Trophoblast cell (in vitro differentiated cells and primary cell): ENCODE measurements at regions not wholly inside any gene's neighbourhood (a gene's known extent, or its start where the extent isn't known, plus 50 kb on each side); places are given as distances from the start of the nearest gene placed in this dataset.
A peak's percentile ranks its signal among the peaks of the same experiment; 100 is the strongest.

ENCODE experiments used
- DNase-seq, 2 donors: peaks; one replicate each; pipeline ENCODE4 v3.0.0-alpha.2; 2016
- H2AFZ ChIP-seq: 2 replicates; pipeline ENCODE4 v1.6.1; 2013; ENCODE audit warnings: low read length, moderate library complexity, mild to moderate bottlenecking; ENCODE audit not compliant: insufficient read depth, poor library complexity
- H2AK5ac ChIP-seq: 2 replicates; pipeline ENCODE4 v1.6.1; 2013; ENCODE audit warnings: mild to moderate bottlenecking, low read length
- H2BK120ac ChIP-seq: 2 replicates; pipeline ENCODE4 v1.6.1; 2013; ENCODE audit warnings: low read length, mild to moderate bottlenecking, moderate library complexity; ENCODE audit not compliant: insufficient read depth, poor library complexity
- H2BK12ac ChIP-seq: 2 replicates; pipeline ENCODE4 v1.6.1; 2013; ENCODE audit warnings: mild to moderate bottlenecking, low read length, moderate library complexity
- H2BK5ac ChIP-seq: 2 replicates; pipeline ENCODE4 v1.6.1; 2013; ENCODE audit warnings: low read length, low read depth, moderate library complexity, mild to moderate bottlenecking; ENCODE audit not compliant: poor library complexity
- H3K14ac ChIP-seq: 2 replicates; pipeline ENCODE4 v1.6.1; 2013; ENCODE audit warnings: mild to moderate bottlenecking, low read length
- H3K18ac ChIP-seq: 2 replicates; pipeline ENCODE4 v1.6.1; 2013; ENCODE audit warnings: mild to moderate bottlenecking, low read length
- H3K23ac ChIP-seq: 2 replicates; pipeline ENCODE4 v1.6.1; 2013; ENCODE audit warnings: low read length
- H3K27ac ChIP-seq: 2 replicates; pipeline ENCODE4 v1.5.1; 2013; ENCODE audit warnings: low read depth, mild to moderate bottlenecking, inconsistent platforms, low read length, moderate library complexity
- H3K27me3 ChIP-seq: 2 replicates; pipeline ENCODE4 v1.6.1; 2013; ENCODE audit warnings: inconsistent platforms, mild to moderate bottlenecking, low read length, moderate library complexity; ENCODE audit not compliant: insufficient read depth
- H3K36me3 ChIP-seq, 2 experiments: 1 replicate in 1 of 2; 2 replicates in 1 of 2; pipeline ENCODE4 v1.6.1; 2013; ENCODE audit warnings: low read length in 2 of 2, mild to moderate bottlenecking in 2 of 2, moderate library complexity in 1 of 2; ENCODE audit not compliant: insufficient read depth in 2 of 2, control insufficient read depth in 1 of 2
- H3K4ac ChIP-seq: 2 replicates; pipeline ENCODE4 v1.6.1; 2013; ENCODE audit warnings: low read depth, mild to moderate bottlenecking, low read length, moderate library complexity
- H3K4me1 ChIP-seq, 2 experiments: 1 replicate in 1 of 2; 2 replicates in 1 of 2; pipeline ENCODE4 v1.6.1; 2013; ENCODE audit warnings: low read length in 2 of 2, mild to moderate bottlenecking in 2 of 2, moderate library complexity in 1 of 2; ENCODE audit not compliant: insufficient read depth in 2 of 2, control insufficient read depth in 1 of 2
- H3K4me2 ChIP-seq: 2 replicates; pipeline ENCODE4 v1.6.1; 2013; ENCODE audit warnings: inconsistent platforms, mild to moderate bottlenecking, low read length, moderate library complexity
- H3K4me3 ChIP-seq: 2 replicates; pipeline ENCODE4 v1.5.1; 2013; ENCODE audit warnings: mild to moderate bottlenecking, low read depth, low read length, inconsistent platforms
- H3K79me1 ChIP-seq: one replicate; pipeline ENCODE4 v1.6.1; 2013; ENCODE audit warnings: low read length
- H3K79me2 ChIP-seq: 2 replicates; pipeline ENCODE4 v1.6.1; 2013; ENCODE audit warnings: low read length, mild to moderate bottlenecking; ENCODE audit not compliant: control insufficient read depth, insufficient read depth, poor library complexity
- H3K9ac ChIP-seq: 2 replicates; pipeline ENCODE4 v1.6.1; 2013; ENCODE audit warnings: mild to moderate bottlenecking, low read length
- H3K9me3 ChIP-seq: 2 replicates; pipeline ENCODE4 v1.6.1; 2013; ENCODE audit warnings: low read depth, mild to moderate bottlenecking, control low read depth, inconsistent platforms, low read length; ENCODE audit not compliant: insufficient read depth
- H4K12ac ChIP-seq: 2 replicates; pipeline ENCODE4 v1.6.1; 2013; ENCODE audit warnings: low read depth, mild to moderate bottlenecking, low read length, moderate library complexity
- H4K8ac ChIP-seq: 2 replicates; pipeline ENCODE4 v1.6.1; 2013; ENCODE audit warnings: low read depth, mild to moderate bottlenecking, low read length, moderate library complexity
- H4K91ac ChIP-seq: one replicate; pipeline ENCODE4 v1.6.1; 2013; ENCODE audit warnings: low read depth, mild to moderate bottlenecking, low read length, moderate library complexity
- WGBS: extraction: QIAGEN DNeasy Blood & Tissue Kit; methylation state at CpG from one replicate; pipeline ENCODE4 v1.1.7; 2013; ENCODE audit warnings: missing lambda C conversion rate; ENCODE audit not compliant: insufficient read length, insufficient coverage; ENCODE audit errors: extremely low coverage; 5-methylcytosine and 5-hydroxymethylcytosine counted together

- Histone ChIP-seq H4K8ac (no peak overlapping the region), H4K91ac (no peak overlapping the region), H3K18ac (no peak overlapping the region), H3K79me1 (no peaks in the 10 kb centered on the region), H3K36me3 (no peaks in the 10 kb centered on the region), H3K79me2 (no peaks in the 10 kb centered on the region), H3K23ac (no peak overlapping the region), H3K27ac (no peak overlapping the region), H3K4me1 (peaks cover 9 to 12% of the 10 kb centered on the region in 2 experiments), H2AFZ (no peak overlapping the region), H3K4me2 (no peak overlapping the region), H3K4ac (no peak overlapping the region), H3K9me3 (no peaks in the 10 kb centered on the region), H2AK5ac (no peak overlapping the region), H2BK120ac (no peak overlapping the region), H2BK5ac (no peak overlapping the region), H3K9ac (no peak overlapping the region), H4K12ac (no peak overlapping the region), H3K14ac (no peak overlapping the region), H2BK12ac (no peak overlapping the region), H3K4me3 (no peak overlapping the region), H3K27me3 (no peaks in the 10 kb centered on the region)
- WGBS: no CpG with 5 or more reads among the region's 14 CpGs
- peak in 1 of 2 donors; percentile 53 for DNase-seq
Observed at GRCh38 chr9:105975886-105976645, 281.7 kb downstream of the TMEM38B start.

GRCh38 chr9:105978336-105978735 lies 284.0 kb downstream of the TMEM38B start:
- H3K4me2 ChIP-seq: no peak overlapping the region
- no peak overlapping the region for H2BK120ac ChIP-seq
- no peak for DNase-seq
- peaks cover 9 to 12% of the 10 kb centered on the region in 2 experiments for H3K4me1 ChIP-seq
- no peak overlapping the region for H3K27ac ChIP-seq
- no peak overlapping the region for H3K4ac ChIP-seq
- H3K27me3 ChIP-seq: no peaks in the 10 kb centered on the region
- no peak overlapping the region for H3K4me3 ChIP-seq
- H3K9ac ChIP-seq: no peak overlapping the region
- H4K91ac ChIP-seq: no peak overlapping the region
- no peak overlapping the region for H4K12ac ChIP-seq
- H3K36me3 ChIP-seq: no peaks in the 10 kb centered on the region
- H2BK12ac ChIP-seq: no peak overlapping the region
- no peak overlapping the region for H3K18ac ChIP-seq
- no peak overlapping the region for H3K23ac ChIP-seq
- no peaks in the 10 kb centered on the region for H3K79me2 ChIP-seq
- H3K9me3 ChIP-seq: no peaks in the 10 kb centered on the region
- no peak overlapping the region for H3K14ac ChIP-seq
- no peak overlapping the region for H4K8ac ChIP-seq
- H2AK5ac ChIP-seq: no peak overlapping the region
- H3K79me1 ChIP-seq: no peaks in the 10 kb centered on the region
- no peak overlapping the region for H2BK5ac ChIP-seq
- no CpG with 5 or more reads among the region's 7 CpGs for WGBS
- H2AFZ ChIP-seq: no peak overlapping the region

DNA sequence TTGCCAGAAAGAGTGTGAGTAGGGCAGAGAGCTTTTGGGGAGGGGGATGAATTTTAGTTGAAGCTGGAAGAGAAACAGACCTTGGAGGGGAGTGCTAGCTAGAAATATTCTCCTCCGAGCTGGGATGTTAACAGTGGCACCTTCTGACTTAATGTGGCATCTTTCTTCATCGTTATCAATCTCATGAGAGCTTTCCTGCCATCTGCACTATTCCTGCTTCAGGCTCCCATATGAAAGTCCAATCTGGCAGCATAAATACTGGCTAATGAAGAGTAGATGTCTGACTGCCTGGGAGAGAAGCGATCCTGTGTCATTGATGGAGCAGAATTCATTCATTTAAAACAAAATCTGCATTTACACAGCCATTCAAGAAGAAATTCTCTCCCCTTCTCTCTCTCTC lies 284.5 kb downstream of the TMEM38B start:
- no peaks in the 10 kb centered on the region for H3K79me2 ChIP-seq
- H2AK5ac ChIP-seq: no peak overlapping the region
- no peak for DNase-seq
- H4K8ac ChIP-seq: no peak overlapping the region
- no peak overlapping the region for H2BK120ac ChIP-seq
- H3K4me2 ChIP-seq: no peak overlapping the region
- H2AFZ ChIP-seq: no peak overlapping the region
- no peaks in the 10 kb centered on the region for H3K79me1 ChIP-seq
- H4K91ac ChIP-seq: no peak overlapping the region
- no peak overlapping the region for H3K14ac ChIP-seq
- no peak overlapping the region for H4K12ac ChIP-seq
- no peak overlapping the region for H3K4ac ChIP-seq
- no peak overlapping the region for H3K4me3 ChIP-seq
- H3K27ac ChIP-seq: no peak overlapping the region
- H3K23ac ChIP-seq: no peak overlapping the region
- H3K27me3 ChIP-seq: no peaks in the 10 kb centered on the region
- H2BK12ac ChIP-seq: no peak overlapping the region
- no peaks in the 10 kb centered on the region for H3K36me3 ChIP-seq
- H3K9ac ChIP-seq: no peak overlapping the region
- no peak overlapping the region for H2BK5ac ChIP-seq
- no peak overlapping the region for H3K18ac ChIP-seq
- no CpG with 5 or more reads among the region's 3 CpGs for WGBS
- peaks cover 9 to 12% of the 10 kb centered on the region in 2 experiments for H3K4me1 ChIP-seq
- H3K9me3 ChIP-seq: no peaks in the 10 kb centered on the region

- H3K23ac ChIP-seq: no peak overlapping the region
- no peak overlapping the region for H4K12ac ChIP-seq
- no peaks in the 10 kb centered on the region for H3K79me2 ChIP-seq
- no CpG with 5 or more reads among the region's 2 CpGs for WGBS
- no peak overlapping the region for H3K4me3 ChIP-seq
- no peak overlapping the region for H3K4me2 ChIP-seq
- no peaks in the 10 kb centered on the region for H3K36me3 ChIP-seq
- no peak overlapping the region for H2AK5ac ChIP-seq
- H3K27me3 ChIP-seq: no peaks in the 10 kb centered on the region
- no peak overlapping the region for H2BK5ac ChIP-seq
- H3K9me3 ChIP-seq: no peaks in the 10 kb centered on the region
- no peak overlapping the region for H2BK12ac ChIP-seq
- H3K4ac ChIP-seq: no peak overlapping the region
- H4K91ac ChIP-seq: no peak overlapping the region
- H3K79me1 ChIP-seq: no peaks in the 10 kb centered on the region
- no peak overlapping the region for H3K9ac ChIP-seq
- H3K18ac ChIP-seq: no peak overlapping the region
- no peak overlapping the region for H2BK120ac ChIP-seq
- H3K27ac ChIP-seq: no peak overlapping the region
- no peak overlapping the region for H3K14ac ChIP-seq
- no peak overlapping the region for H4K8ac ChIP-seq
- no peak for DNase-seq
- H3K4me1 ChIP-seq: peaks cover 9 to 12% of the 10 kb centered on the region in 2 experiments
- no peak overlapping the region for H2AFZ ChIP-seq
Observed at GRCh38 chr9:105979290-105979689, 284.9 kb downstream of the TMEM38B start.
